ENCODE measurements at regions not wholly inside any gene's neighbourhood (a gene's known extent, or its start where the extent isn't known, plus 50 kb on each side); places are given as distances from the start of the nearest gene placed in this dataset.
"Not testable (repeated sequence)": the region's sequence is repeated elsewhere in the genome, so short reads cannot be mapped to it uniquely, and the experiment has no call there.

DNA sequence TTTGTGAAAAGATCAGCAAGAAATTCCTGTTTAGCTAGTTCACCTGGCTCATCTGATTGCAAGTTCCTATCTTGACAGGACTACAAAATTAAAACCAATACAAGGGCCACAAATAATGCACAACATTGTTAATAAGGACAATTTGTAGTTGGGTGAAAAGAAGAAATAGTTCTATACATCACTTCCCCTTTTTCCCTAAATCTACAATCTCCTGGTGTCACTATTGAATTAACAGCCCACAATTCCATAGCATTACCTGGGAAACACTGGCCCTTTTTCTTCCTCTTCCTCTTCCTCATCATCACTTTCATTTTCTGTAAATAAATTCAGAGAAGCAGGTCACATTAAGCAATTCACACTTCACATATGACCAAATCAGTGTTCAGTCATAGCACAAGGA, 366.9 kb downstream of the FAM72C start:
- intact Hi-C loops (cut with DNase I; ENCODE audit: low total_unique reads): no loop called here
- Histone ChIP-seq H3K27me3 (no peaks in the 10 kb centered on the region), H3K4me3 (no peak overlapping the region), H3K36me3 (no peaks in the 10 kb centered on the region), H3K4me1 (no peaks in the 10 kb centered on the region), H3K27ac (no peak overlapping the region), H3K9me3 (no peaks in the 10 kb centered on the region)
- no peak for DNase-seq (ENCODE audit: low spot score in 2 of 2)
- no peak for TF ChIP-seq POLR2A (IDR thresholded peaks at IDR 0.05)
- no peak for TF ChIP-seq POLR2AphosphoS5 (IDR thresholded peaks at IDR 0.05)
- TF ChIP-seq, protein P1, sequence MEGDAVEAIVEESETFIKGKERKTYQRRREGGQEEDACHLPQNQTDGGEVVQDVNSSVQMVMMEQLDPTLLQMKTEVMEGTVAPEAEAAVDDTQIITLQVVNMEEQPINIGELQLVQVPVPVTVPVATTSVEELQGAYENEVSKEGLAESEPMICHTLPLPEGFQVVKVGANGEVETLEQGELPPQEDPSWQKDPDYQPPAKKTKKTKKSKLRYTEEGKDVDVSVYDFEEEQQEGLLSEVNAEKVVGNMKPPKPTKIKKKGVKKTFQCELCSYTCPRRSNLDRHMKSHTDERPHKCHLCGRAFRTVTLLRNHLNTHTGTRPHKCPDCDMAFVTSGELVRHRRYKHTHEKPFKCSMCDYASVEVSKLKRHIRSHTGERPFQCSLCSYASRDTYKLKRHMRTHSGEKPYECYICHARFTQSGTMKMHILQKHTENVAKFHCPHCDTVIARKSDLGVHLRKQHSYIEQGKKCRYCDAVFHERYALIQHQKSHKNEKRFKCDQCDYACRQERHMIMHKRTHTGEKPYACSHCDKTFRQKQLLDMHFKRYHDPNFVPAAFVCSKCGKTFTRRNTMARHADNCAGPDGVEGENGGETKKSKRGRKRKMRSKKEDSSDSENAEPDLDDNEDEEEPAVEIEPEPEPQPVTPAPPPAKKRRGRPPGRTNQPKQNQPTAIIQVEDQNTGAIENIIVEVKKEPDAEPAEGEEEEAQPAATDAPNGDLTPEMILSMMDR (IDR thresholded peaks at IDR 0.05): no peak

DNA sequence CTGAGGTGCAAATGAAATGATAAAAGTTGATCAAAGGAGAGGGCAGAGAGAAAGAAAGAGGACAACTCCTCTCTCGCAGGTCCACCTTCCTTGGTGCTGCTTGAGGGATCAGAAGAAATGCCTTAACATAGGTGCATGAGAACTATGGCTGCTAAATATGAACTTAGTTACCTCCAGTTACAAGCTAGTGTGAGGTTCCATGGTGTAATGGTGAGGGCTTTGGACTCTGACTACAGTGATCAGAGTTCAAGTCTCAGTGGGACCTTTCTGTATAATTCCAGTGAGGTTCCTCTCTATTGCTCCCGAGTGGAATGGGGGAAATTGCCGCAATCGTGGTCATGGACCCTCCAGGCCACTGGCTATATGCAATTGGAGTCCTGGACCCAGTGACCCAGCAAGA, 387.3 kb downstream of the FAM72C start:
- Histone ChIP-seq H3K27me3 (no peaks in the 10 kb centered on the region), H3K4me1 (no peaks in the 10 kb centered on the region), H3K36me3 (no peaks in the 10 kb centered on the region), H3K9me3 (no peaks in the 10 kb centered on the region), H3K27ac (no peak overlapping the region), H3K4me3 (no peak overlapping the region)
- intact Hi-C loops (cut with DNase I; ENCODE audit: low total_unique reads): no loop called here
- no peak for DNase-seq (ENCODE audit: low spot score in 2 of 2)
- TF ChIP-seq POLR2AphosphoS5 (IDR thresholded peaks at IDR 0.05) (no peak), POLR2A (IDR thresholded peaks at IDR 0.05) (no peak)
- TF ChIP-seq, protein P1 (IDR thresholded peaks at IDR 0.05): no peak

DNA sequence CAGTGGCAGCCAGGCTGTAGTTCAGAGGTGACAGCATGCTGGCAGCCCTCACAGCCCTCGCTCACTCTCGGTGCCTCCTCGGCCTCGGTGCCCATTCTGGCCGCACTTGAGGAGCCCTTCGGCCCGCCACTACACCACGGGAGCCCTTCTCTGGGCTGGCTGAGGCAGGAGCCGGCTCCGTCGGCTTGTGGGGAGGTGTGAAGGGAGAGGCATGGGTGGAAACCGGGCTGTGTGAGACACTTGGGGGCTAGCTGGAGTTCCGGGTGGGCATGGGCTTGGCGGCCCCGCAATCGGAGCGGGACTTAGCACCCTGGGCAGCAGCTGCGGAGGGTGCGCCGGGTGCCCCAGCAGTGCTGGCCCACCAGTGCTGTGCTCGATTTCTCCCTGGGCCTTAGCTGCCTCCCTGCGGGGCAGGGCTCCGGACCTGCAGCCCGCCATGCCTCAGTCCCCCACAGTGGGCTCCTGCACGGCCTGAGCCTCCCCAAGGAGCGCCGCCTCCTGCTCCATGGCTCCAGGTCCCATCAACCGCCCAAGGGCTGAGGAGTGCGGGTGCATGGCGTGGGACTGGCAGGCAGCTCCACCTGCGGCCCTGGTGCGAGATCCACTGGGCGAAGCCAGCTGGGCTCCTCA, 396.8 kb downstream of the FAM72C start:
- H3K9me3 ChIP-seq: no peaks in the 10 kb centered on the region
- no peaks in the 10 kb centered on the region for H3K27me3 ChIP-seq
- no peaks in the 10 kb centered on the region for H3K4me1 ChIP-seq
- no peak for TF ChIP-seq POLR2A (IDR thresholded peaks at IDR 0.05)
- TF ChIP-seq, protein P1 (IDR thresholded peaks at IDR 0.05): no peak
- TF ChIP-seq POLR2AphosphoS5 (IDR thresholded peaks at IDR 0.05): no peak
- DNase-seq (ENCODE audit: low spot score in 2 of 2): no peak
- intact Hi-C loops (cut with DNase I; ENCODE audit: low total_unique reads): no loop called here
- no peaks in the 10 kb centered on the region for H3K36me3 ChIP-seq
- H3K4me3 ChIP-seq: no peak overlapping the region
- H3K27ac ChIP-seq: no peak overlapping the region

DNA sequence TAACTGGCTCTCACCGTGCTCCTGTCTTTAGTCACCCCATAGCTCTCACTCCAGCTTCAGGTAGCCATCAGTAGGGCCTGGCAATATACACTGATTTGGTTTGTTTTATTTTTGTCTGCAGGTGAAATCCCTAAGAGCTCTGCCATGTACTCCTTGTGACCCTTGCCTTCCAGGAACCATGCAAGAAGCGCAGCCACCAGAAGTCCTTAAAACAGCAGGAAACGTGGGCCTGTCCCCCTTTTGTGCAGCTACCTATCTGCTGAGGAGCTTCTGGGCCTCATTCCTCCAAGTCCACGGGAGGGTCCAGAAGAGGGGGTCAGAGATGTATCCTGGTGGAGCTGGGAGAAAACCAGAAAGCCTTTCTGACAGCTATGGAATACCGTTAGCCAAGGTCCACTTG, 399.1 kb downstream of the FAM72C start:
- H3K9me3 ChIP-seq; H3K4me1 ChIP-seq; H3K36me3 ChIP-seq; DNase-seq (ENCODE audit: low spot score in 2 of 2); intact Hi-C loops (cut with DNase I; ENCODE audit: low total_unique reads); H3K27ac ChIP-seq; H3K4me3 ChIP-seq; H3K27me3 ChIP-seq: not testable (repeated sequence)

DNA sequence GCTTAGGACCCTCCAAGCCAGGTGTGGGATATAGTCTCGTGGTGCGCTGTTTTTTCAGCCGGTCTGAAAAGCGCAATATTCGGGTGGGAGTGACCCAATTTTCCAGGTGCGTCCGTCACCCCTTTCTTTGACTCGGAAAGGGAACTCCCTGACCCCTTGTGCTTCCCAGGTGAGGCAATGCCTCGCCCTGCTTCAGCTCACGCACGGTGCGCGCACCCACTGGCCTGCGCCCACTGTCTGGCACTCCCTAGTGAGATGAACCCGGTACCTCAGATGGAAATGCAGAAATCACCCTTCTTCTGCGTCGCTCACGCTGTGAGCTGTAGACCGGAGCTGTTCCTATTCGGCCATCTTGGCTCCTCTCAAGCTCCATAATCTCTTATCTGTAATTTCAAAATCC, 408.0 kb downstream of the FAM72C start:
- DNase-seq (ENCODE audit: low spot score in 2 of 2); intact Hi-C loops (cut with DNase I; ENCODE audit: low total_unique reads); H3K4me3 ChIP-seq; H3K36me3 ChIP-seq; H3K27me3 ChIP-seq; H3K4me1 ChIP-seq; H3K27ac ChIP-seq; H3K9me3 ChIP-seq: not testable (repeated sequence)

DNA sequence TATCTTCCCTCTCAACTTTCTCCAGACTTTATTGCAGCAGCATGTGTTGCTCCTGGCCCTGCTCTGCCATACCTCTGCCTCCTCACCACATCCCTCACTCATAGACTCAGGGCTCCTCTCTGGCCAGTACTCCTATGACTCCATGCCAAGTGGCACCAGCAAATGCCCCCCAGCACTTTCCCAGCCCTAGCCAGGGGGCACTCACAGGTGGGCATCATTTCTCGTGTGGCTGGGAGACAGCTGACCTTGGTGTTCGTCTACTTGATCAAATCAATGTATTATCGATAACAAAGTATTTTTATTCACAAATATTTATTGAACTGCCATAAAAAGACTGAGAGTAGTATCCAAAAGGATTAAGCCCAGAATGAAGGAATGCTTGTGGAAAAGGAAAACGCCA, 418.2 kb downstream of the FAM72C start:
- Histone ChIP-seq H3K4me1 (no peaks in the 10 kb centered on the region), H3K36me3 (no peaks in the 10 kb centered on the region), H3K27ac (no peak overlapping the region), H3K27me3 (no peaks in the 10 kb centered on the region), H3K4me3 (no peak overlapping the region), H3K9me3 (no peaks in the 10 kb centered on the region)
- TF ChIP-seq, protein P1 (IDR thresholded peaks at IDR 0.05): no peak
- no peak for TF ChIP-seq POLR2A (IDR thresholded peaks at IDR 0.05)
- no peak for TF ChIP-seq POLR2AphosphoS5 (IDR thresholded peaks at IDR 0.05)
- intact Hi-C loops (cut with DNase I; ENCODE audit: low total_unique reads): no loop called here
- no peak for DNase-seq (ENCODE audit: low spot score in 2 of 2)

DNA sequence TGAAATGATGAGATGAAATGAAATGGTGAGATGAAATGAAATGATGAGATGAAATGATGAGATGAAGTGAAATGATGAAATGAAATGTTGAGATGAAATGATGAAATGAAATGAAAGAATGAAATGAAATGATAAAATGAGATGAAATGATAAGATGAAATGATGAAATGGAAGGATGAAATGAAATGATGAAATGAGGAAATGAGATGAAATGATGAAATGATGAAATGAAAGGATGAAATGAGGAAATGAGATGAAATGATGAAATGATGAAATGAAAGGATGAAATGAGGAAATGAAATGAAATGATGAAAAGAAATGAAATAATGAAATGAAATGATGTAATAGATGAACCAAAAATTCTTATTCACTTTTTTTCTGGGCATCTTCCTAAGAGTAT, 467.1 kb downstream of the FAM72C start:
- H3K9me3 ChIP-seq; H3K4me3 ChIP-seq; H3K27me3 ChIP-seq; H3K4me1 ChIP-seq; intact Hi-C loops (cut with DNase I; ENCODE audit: low total_unique reads); DNase-seq (ENCODE audit: low spot score in 2 of 2); H3K36me3 ChIP-seq; H3K27ac ChIP-seq: not testable (repeated sequence)

DNA sequence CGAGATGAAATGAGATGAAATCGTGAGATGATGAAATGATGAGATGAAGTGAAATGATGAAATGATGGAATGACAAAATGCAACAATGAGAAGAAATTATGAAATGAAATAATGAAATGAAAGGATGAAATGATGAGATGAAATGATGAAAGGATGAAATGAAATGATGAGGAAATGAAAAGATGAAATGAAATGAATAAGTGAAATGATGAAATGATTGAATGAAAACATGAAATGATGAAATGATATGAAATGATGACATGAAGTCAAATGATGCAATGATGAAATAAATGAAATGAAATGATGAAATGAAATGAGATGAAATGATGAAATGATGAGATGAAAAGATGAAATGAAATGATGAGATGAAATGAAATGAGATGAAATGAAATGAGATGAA, 467.7 kb downstream of the FAM72C start:
- H3K36me3 ChIP-seq; H3K27ac ChIP-seq; intact Hi-C loops (cut with DNase I; ENCODE audit: low total_unique reads); H3K9me3 ChIP-seq; H3K4me3 ChIP-seq; H3K27me3 ChIP-seq; H3K4me1 ChIP-seq; DNase-seq (ENCODE audit: low spot score in 2 of 2): not testable (repeated sequence)

DNA sequence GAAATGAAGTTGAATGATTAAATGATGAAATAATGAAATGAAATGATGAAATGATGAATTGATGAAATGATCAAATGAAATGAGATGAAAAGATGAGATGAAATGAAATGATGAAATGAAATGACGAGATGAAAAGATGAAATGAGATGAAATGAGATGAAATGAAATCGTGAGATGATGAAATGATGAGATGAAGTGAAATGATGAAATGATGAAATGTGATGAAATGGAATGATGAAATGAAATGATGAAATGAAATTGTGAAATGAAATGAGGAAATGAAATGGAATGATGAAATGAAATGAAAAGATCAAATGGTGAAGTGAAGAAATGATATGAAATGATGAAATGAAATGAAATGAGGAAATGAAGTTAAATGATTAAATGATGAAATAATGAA, 468.7 kb downstream of the FAM72C start:
- H3K4me1 ChIP-seq; DNase-seq (ENCODE audit: low spot score in 2 of 2); H3K36me3 ChIP-seq; H3K4me3 ChIP-seq; intact Hi-C loops (cut with DNase I; ENCODE audit: low total_unique reads); H3K27me3 ChIP-seq; H3K27ac ChIP-seq; H3K9me3 ChIP-seq: not testable (repeated sequence)

All from breast epithelium (tissue), 4 donors.